Activated CD4-positive, alpha-beta T cell treated with anti-CD3 and anti-CD28 coated beads, Interleukin-2, amount 50 U/mL, for 4 hours (primary cell): ENCODE measurements at regions not wholly inside any gene's neighbourhood (a gene's known extent, or its start where the extent isn't known, plus 50 kb on each side); places are given as distances from the start of the nearest gene placed in this dataset.

Experiments
- DNase-seq, 2 experiments: peaks; one replicate each; pipeline ENCODE4 v3.0.0-alpha.2; 2020

GRCh38 chr2:128559533-128560515 lies 241.2 kb upstream of the HS6ST1 start:
- no peak for DNase-seq

GRCh38 chr2:128560718-128561117 lies 242.1 kb upstream of the HS6ST1 start:
- no peak for DNase-seq

- DNase-seq, result no peak
Observed at GRCh38 chr2:128562471-128563347, 244.0 kb upstream of the HS6ST1 start.

GRCh38 chr2:128563348-128563687 lies 244.7 kb upstream of the HS6ST1 start:
- DNase-seq, result no peak

- no peak for DNase-seq
Observed at GRCh38 chr2:128564131-128564530, 245.5 kb upstream of the HS6ST1 start.

- no peak for DNase-seq
Observed at GRCh38 chr2:128564551-128564950, 245.9 kb upstream of the HS6ST1 start.

GRCh38 chr2:128565441-128565840 lies 246.8 kb upstream of the HS6ST1 start:
- DNase-seq, result no peak

- DNase-seq, result no peak
Observed at GRCh38 chr2:128566671-128567070, 248.0 kb upstream of the HS6ST1 start.

- no peak for DNase-seq
Observed at GRCh38 chr2:128568106-128568505, 249.4 kb upstream of the HS6ST1 start.

- DNase-seq, result no peak
Observed at GRCh38 chr2:128573116-128573515, 254.4 kb upstream of the HS6ST1 start.

GRCh38 chr2:128573531-128573930 lies 254.9 kb upstream of the HS6ST1 start:
- no peak for DNase-seq

GRCh38 chr2:128577141-128577930 lies 258.7 kb upstream of the HS6ST1 start:
- no peak for DNase-seq

GRCh38 chr2:128578406-128579390 lies 260.0 kb upstream of the HS6ST1 start:
- DNase-seq, result no peak

GRCh38 chr2:128579825-128580224 lies 261.2 kb upstream of the HS6ST1 start:
- no peak for DNase-seq

- DNase-seq, result no peak
Observed at GRCh38 chr2:128580988-128581848, 262.6 kb upstream of the HS6ST1 start.

- DNase-seq, result no peak
Observed at GRCh38 chr2:128581849-128582244, 263.2 kb upstream of the HS6ST1 start.

GRCh38 chr2:128584296-128584890 lies 265.7 kb upstream of the HS6ST1 start:
- DNase-seq, result no peak

GRCh38 chr2:128585706-128586105 lies 267.0 kb upstream of the HS6ST1 start:
- no peak for DNase-seq

- no peak for DNase-seq
Observed at GRCh38 chr2:128589681-128590080, 271.0 kb upstream of the HS6ST1 start.
